Hematopoietic multipotent progenitor cell treated with erythropoietin and hydrocortisone succinate and interleukin-3 and kit ligand, for 4 days (in vitro differentiated cells): ENCODE measurements at regions not wholly inside any gene's neighbourhood (a gene's known extent, or its start where the extent isn't known, plus 50 kb on each side); places are given as distances from the start of the nearest gene placed in this dataset.
A peak's percentile ranks its signal among the peaks of the same experiment; 100 is the strongest.

Experiments used
- DNase-seq: peaks from one replicate; pipeline ENCODE4 v3.0.0-alpha.2; 2015

DNA sequence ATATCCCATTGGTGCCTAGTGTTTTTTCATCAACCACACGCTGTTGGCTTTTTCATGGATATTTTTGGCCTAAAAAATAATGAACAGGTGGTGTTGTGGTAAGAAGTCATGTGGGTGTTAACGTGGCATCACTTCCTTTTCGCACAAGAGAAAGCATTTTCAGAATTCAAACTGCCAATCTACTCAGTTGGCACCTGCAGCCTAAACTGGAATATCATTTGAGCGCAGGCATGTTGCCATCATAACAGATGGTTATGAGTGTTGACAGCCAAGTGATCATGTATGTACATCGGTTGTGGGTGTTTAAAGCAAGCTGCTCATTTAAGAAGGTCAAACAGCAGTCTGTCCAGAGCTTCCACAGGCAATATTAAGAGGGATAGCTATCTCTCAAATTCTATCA, 1963.0 kb downstream of the NCAM2 start:
- DNase-seq = no peak

DNA sequence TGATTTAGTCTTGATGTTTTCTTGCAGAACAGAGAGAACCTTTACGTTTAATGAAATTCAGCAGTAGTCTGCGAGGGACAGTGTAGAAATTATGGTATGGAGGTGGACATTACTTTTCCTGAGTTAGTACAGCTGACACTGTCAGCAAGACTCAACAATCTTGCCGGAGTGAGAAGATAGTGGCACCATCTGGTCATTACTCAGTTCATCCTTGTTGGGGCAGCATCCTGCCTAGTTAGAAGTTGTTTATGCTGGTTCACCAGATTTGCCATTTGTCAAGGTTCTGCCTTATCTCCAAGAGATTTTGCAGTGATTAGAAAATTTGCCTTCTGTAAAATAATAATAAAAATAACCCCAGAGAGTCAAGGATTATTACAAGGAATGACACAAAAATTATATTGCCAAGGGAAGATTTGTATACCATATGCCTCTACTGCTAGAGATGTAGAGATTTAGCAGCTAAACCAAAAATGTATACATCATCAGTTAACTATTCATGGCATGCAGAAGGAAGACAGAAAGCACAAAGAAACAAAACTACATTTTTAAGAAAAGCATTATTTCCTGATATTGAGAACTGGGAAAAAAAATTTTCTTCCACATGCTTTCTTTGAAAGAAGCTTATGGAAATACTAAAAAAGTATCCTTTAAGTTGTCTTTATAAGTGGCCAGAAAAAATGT, 1967.4 kb downstream of the NCAM2 start:
- DNase-seq = no peak

DNA sequence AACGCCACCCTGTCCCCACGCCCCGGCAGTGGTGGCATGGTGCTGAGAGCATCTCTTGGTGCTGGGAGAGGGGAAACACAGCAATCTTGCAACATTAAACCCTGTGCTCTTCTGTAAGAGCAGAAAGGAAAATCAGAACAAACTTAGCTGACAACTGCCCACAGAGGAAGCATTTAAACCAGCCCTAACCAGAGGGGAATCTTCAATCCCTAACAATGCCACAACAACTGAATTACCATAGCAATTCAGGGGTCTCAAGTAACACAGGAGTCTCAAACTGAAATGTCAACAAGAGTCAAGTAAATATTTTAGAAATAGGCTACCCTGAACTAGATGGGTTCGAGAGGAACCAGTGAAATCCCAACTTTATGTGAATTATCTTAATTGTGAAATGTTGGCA, 1983.6 kb downstream of the NCAM2 start:
- no peak for DNase-seq

DNA sequence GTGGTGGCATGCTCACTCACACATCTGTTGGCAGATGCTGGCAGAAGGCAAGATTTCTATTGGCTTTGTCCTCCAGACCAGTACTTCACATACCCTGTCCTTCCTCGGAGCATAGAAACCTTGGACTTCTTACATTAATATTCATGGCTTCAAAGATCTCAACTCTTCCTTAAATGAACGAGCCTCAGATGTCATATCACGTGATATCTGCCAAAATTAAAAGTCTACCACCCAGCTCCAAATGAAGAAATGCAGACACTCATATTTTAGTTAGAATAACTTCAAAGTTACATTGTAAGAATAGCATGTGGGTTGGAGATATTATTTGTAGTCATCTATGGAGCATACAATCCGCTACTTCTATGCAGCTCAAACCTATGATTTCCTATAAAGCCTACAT, 1994.9 kb downstream of the NCAM2 start:
- no peak for DNase-seq

DNA sequence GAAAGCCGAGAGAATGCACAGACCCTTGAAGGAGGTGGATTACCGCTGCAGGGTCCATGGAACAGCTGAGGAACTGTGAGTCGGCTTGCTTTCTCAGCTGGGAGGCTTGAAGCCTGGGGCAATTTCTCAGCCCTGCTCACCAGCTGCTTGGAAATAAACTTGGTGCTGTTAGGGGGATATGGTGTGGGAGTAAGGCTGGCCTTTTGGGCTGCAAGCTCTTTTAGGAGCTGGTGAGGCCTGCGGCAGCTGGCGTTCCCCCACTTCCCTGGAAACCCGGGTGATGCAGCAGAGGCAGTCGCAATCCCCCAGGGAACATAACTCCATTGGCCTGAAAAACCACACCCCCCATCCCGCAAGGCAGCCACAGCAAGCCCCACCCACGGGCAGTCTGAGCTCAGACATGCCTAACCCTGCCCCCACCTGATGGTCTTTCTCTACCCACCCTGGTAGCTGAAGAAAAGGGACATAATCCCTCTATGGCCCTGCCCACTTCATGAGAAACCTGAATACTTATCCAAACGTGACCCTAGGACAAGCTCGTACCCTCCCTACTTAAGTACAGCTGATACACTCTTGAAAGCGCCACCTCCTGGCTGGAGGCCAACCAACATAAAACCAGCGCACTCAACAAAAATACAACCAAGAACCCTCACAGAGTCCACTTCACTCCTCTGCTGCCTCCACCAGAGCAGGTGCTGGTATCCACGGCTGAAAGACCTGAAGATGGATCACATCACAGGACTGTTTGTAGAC, 1995.8 kb downstream of the NCAM2 start:
- DNase-seq = no peak

DNA sequence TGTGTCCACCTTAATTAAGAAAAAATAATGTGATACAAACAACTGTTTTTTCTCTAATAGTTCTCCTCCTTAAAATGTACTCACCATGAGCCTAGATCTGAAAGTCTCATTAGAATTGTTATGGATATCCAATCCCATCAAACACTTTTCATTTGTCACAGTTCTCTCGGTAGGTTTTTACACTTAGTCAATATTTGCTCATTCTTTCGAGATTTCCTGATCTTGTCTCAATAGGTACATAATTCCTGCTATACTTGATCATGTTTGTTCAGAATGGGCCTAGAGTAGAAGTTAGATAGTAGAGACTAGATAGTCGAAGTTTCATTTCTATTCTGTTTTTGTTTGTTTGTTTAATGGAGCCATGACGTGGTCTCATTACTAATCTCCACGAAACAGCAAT, 2005.7 kb downstream of the NCAM2 start:
- DNase-seq = no peak

DNA sequence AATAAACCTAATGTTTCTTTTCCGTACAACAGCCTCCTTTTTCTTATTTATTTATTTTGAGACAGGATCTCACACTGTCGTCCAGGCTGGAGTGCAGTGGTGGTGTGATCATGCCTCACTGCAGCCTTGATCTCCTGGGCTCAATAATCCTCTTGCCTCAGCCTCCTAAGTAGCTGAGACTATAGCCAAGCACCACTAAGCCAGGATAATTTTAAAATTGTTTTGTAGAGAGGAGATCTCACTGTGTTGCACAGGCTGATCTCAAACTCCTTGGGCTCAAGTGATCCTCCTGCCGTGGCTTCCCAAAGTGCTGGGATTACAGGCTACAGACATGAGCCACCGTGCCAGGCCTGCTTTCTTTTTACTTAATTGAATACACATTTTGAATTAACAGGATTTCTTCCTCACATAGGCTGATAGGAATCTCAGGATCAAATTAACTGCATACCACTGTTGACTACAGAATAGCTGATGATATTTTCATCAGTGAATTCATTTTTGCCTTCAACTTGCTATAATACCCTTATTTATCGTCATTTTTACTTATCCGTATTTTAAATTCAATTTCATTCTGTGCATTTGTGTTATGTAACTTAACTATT, 2010.5 kb downstream of the NCAM2 start:
- DNase-seq = no peak

DNA sequence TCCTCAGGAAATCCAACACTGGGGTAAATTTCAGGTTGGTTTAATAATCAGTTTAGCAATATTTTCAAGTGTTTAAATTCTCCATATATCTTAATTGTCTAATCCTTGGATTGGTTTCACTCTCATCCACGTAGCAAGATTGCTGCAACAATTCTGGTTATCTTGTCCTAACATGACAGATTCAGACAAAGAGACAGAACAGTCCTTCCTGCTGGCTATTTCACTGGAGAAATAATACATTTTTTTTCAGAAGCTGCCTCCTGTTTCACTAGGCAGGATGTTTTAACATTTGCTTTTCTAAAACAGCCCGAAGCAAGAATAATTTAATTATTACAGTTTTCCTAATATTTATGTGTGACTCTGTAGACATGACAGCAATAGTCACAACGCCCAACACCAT, 2011.2 kb downstream of the NCAM2 start:
- DNase-seq = no peak

DNA sequence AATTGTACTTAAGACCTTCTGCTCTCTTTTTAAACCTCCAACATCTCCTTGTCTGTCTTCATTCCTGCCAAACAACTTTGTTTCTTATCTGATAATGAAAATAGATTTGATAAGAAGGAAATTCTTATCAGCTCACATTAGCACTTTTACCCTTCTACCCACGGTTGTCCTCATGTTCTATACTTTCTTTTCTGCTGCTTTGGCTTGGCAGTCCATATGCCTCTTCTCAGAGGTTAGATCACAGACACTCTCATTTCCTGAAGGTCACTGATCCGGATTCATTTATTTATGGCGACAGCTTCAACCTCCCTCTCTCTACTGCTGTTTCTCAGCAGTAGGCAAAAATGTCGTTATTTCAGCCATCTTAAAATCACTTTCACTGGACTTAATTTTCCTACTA, 2015.8 kb downstream of the NCAM2 start:
- DNase-seq = no peak

DNA sequence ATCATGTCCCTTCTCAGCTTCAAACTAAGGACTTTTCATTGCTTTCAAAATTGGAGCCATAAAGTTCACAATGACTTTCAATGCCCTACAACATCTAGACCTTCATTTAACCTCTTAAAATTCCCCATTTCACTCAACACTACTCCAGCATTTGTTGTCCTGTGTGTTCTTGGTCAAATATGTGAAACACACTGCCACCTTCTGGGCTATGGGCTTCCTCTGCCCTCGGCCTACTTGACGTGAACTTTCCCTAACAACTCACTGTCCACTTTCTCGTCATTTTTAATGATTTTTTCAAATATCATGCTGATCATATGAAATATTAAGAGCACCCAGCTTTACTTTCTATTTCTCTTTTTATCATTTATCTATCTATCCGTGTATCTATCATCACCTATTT, 2018.4 kb downstream of the NCAM2 start:
- peak; percentile 11 for DNase-seq

DNA sequence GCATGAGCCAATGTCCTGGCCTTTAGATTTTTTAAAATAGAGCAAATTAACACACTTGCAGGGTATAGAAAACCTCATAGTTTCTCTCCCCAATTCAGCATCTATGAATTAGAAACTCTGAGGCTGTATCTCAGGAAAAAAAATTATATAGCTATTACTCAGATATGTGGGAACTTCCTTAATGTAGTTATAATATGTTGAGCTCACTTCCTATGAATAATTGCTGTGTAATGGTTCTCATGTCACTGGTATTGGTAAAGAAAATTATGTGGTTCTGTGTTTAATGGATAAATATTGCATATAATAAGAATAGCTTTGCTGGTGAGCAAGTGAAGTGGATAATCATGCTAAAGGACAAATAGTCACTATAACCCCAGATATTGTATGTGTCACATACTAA, 2019.8 kb downstream of the NCAM2 start:
- no peak for DNase-seq

DNA sequence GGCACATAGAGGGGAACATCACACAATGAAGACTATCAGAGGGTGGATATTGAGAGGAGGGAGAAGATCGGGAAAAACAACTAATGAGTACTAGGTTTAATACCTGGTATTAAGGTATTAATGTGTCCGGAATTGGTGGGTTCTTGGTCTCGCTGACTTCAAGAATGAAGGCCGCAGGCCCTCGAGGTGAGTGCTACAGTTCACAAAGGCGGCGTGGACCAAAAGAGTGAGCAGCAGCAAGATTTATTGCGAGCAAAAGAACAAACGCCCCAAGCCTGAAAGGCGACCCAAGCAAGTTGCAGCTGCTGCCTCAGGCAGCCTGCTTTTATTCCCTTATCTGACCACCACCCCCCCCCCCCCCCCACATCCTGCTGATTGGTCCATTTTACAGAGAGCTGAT, 2022.8 kb downstream of the NCAM2 start:
- no peak for DNase-seq

DNA sequence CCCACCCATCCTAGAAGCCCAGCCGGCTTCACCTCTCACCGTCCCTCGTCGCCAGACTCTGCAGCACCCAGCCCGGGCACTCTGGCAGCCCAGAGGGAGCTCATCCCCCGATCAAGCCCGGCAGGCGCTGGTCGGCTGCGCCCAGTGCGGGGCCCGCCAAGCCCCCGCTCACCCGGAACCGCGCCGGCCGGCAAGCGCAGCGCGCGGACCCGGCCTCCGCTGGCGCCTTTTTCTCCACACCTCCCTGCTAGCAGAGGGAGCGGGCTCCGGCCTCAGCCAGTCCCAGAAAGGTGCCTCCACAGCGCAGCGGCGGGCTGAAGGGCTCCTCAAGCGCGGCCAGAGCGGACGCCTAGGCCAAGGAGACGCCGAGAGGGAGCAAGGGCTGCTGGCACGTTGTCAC, 2023.3 kb downstream of the NCAM2 start:
- DNase-seq = no peak

DNA sequence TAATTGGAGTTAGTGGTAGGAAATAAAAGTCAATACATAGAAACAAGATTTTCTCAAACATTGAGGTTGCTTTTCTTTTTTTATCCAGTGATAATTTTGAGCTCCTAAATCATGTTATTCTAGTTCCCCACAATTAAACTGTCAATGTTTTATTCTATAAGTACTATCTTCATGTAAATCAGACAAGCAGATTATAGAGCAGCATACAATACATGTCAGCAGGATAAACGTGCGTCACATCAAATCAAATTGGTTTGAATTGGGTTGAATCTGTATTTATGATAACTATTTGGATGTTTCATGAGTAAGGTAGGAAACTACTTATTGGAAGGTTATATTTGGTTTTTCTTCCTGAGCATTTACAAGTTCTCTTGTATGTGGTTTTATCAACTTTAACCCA, 2028.7 kb downstream of the NCAM2 start:
- DNase-seq = no peak

DNA sequence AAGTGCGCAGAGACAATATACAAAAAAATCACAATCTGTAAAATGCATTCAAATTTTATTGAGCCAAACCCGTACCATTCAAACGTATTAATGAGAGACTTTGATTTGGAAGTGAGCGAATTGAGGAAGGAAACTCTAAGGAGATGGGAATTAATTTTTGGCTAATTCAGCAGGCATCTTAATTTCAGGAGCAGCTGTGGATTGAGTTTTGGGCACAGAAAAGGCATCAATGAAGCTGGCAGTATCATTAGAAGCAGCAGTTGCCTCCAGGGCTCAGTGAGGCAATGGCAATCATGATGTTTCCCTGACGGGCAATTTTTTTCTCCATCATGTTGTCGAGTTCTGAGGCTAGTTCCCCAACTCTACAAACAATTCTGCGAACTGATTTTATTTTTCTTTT, 2041.6 kb downstream of the NCAM2 start:
- DNase-seq = no peak

DNA sequence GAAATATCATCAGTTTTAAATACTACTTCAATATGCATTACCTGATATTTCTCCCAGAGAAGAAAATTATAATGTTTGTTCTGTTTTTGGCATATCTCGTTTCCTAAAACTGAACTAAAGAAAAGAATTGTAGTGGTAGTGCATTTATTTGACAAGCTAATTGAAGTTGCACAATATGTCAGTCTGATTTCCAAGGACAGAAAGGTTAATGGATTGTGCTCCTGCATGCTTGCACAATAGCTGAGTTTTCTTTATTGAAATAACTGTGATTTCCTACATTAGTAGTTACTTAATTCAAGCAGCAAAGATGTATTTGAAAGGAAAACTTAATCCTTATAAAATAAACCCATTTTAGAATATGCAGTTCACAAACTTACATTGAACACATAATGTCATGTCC, 2047.7 kb downstream of the NCAM2 start:
- no peak for DNase-seq

DNA sequence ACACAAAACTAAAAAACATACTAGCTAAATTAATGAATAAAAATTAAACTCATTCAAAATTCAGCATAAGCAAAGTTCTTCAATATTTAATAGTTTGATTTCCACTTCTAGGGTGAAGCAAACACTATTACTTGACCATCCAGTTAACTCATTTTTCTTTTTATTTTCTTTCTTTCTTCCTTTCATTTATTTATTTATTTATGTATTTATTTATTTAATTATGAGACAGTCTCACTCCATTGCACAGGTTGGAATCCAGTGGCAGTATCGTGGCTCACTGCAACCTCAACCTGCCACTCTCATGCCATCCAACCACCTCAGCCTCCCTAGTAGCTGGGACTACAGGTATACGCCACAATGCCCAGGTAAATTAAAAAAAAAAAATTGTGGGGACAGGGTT, 2069.5 kb downstream of the NCAM2 start:
- DNase-seq = no peak

DNA sequence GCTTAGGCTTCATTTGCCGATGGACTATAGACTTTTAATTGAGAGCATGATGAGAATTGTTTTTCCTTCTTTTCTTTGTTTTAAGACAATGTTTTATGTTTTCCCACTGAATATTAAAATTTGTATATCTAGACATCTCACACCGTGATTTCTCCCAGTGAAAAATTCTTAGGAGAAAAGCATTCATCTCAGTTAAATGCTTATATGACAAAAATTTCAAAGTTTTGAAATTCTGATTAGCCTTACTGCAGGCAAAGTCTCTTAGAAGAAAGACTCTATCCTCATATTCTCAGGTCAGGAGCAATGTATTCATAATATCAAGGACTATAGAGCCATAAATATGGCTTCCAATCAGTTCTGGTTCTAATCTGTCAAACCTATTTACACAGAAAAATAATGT, 2085.0 kb downstream of the NCAM2 start:
- DNase-seq = no peak

DNA sequence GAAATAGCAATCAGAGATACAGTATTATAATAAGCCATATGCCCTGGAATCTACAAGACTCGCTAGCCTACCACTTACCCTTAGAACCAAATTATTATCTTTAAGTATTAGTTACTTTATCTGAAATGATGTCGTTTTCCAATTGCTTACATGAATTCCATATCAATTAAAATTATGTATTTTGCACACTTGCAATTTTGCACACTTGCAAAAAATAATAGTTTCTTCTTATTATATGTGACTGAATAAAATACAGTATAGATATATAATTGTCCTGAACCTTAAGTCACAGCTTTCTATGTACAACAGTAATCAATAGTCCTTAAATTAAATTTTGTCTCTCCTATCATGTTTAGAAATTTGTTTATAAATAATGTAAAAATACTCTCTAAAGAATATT, 2095.1 kb downstream of the NCAM2 start:
- no peak for DNase-seq

DNA sequence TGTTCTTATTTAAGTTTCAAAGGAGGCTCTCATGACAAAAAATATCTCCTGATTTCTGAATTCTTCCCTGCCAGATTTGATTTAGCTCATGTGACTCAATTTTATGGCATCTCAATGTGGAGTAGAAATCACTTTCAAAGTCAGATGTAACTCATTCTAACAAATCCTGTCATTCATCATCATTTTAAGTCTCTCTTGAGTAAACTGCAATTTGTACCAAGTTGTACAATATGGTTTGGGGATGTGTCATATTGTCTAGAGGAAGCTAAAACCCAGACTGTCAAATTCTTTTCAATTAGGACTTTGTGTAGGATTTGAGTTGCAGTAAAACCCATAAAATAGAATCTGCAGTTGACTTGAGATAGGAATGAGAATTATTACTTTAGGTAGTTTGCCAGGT, 2101.0 kb downstream of the NCAM2 start:
- no peak for DNase-seq

DNA sequence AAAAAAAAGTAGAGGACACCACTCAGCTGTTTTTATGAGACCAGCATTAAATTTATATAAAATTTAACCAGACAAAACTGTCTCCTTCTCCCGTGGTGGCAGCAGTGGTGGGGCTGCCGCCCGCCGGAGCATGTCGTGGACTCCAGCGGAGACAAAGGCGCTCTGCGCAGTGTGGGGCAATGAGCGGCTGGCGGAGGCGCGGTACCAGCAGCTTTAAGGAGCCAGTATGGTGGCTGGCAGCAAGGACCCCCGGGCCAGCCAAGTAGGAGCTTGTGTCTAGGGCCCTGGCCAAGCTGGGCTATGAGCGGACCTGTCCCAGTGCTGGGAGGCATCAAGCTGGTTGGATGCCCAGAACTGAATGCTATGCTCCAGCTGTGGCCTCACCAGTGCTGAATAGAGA, 2102.9 kb downstream of the NCAM2 start:
- no peak for DNase-seq

DNA sequence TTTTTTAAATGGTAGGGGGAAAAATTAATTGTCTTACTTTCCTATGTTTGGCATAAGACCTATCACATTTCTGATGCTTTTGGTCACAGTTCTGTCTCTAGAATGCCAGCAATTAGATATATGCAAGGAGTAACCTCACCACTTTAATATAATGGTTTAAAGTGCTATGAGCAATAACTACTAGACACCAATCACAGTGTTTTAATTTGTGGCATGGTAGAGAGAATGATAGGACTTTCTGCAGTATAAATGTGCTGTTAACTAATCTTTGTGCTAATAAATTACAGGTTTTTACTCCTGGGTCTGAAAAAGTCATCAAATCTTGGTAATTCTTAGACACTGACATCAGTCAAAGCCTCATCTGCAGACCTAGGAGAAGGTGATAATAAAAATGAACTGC, 2110.3 kb downstream of the NCAM2 start:
- no peak for DNase-seq

DNA sequence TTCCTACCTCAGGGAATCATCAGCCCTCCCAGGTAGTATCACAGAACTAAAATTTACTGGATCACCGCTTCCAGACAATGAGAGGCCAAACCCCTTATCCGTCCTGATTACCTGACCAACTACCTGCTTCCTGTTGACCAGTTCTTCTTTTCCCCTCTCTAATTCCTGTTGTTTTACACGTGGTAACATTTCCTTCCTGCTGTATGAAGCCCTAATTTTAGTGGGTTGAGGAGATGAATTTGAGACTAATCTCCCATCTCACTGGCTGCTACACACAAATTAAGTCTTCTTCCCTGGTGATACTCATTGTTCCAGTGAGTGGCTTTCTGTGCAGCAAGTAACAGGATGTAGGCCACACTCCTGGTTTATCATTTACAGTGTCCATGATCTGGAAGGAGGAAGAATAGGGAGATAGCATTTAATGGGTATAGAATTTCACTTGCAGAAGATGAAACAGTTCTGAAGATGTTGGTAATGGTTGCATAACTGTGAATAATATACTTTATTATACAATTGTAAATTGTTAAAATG, 2112.9 kb downstream of the NCAM2 start:
- DNase-seq = no peak

DNA sequence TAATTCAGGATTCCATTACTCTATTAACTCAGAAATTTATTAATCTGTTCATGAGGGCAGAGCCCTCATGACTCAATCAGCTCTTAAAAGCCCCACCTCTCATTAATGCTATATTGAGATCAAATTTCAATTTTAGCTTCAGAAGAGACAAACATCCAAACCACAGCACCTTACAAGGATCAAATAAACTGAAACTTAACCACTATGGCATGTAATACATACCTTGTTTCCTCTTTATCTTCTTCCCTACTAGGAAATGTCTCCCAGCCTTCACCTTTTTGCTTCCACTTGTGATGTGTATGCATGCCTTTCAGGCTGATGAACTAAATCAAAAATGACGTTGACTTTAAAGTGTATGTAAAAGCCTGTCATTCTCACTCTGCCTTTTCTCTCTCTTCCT, 2121.3 kb downstream of the NCAM2 start:
- DNase-seq = no peak
